Upper lobe of left lung (tissue), 4 donors: ENCODE measurements at regions not wholly inside any gene's neighbourhood (a gene's known extent, or its start where the extent isn't known, plus 50 kb on each side); places are given as distances from the start of the nearest gene placed in this dataset.

Experiments
- CTCF ChIP-seq, 6 experiments: fragments of 450-650 bp in 4 of 6; fragments of 200-600 bp in 2 of 6; sonication (generic) in 2 of 6; IDR thresholded peaks; one replicate each; pipeline ENCODE4 v1.5.1; 2016 to 2019; ENCODE audit warnings: antibody characterized with exemption in 6 of 6
- EP300 ChIP-seq, 4 donors: sonication (generic); formaldehyde crosslinking; IDR thresholded peaks; one replicate each; pipeline ENCODE4 v1.5.1; 2017; ENCODE audit warnings: antibody characterized with exemption in 4 of 4, control low read depth in 2 of 4
- POLR2A ChIP-seq, 4 donors: fragments of 450-650 bp; IDR thresholded peaks; one replicate each; pipeline ENCODE4 v1.5.1; 2016 to 2017; ENCODE audit warnings: antibody characterized with exemption in 4 of 4, mild to moderate bottlenecking in 2 of 4
- POLR2AphosphoS5 ChIP-seq, 2 donors: sonication (generic); formaldehyde crosslinking; IDR thresholded peaks; one replicate each; pipeline ENCODE4 v1.5.1; 2017; ENCODE audit warnings: antibody characterized with exemption in 2 of 2

GRCh38 chr7:145265180-145265579 is 429.3 kb upstream of the TPK1 start:
- TF ChIP-seq POLR2AphosphoS5 (IDR thresholded peaks at IDR 0.05), result no peak
- TF ChIP-seq CTCF (IDR thresholded peaks at IDR 0.05), result no peak
- no peak for TF ChIP-seq POLR2A (IDR thresholded peaks at IDR 0.05)
- no peak for TF ChIP-seq EP300 (IDR thresholded peaks at IDR 0.05)
